ENCODE measurements at regions not wholly inside any gene's neighbourhood (a gene's known extent, or its start where the extent isn't known, plus 50 kb on each side); places are given as distances from the start of the nearest gene placed in this dataset.

- DNase-seq (ENCODE audit: low read depth): no peak
Measured at GRCh38 chr4:138320831-138321230, 78.7 kb upstream of the SLC7A11 start.

DNA sequence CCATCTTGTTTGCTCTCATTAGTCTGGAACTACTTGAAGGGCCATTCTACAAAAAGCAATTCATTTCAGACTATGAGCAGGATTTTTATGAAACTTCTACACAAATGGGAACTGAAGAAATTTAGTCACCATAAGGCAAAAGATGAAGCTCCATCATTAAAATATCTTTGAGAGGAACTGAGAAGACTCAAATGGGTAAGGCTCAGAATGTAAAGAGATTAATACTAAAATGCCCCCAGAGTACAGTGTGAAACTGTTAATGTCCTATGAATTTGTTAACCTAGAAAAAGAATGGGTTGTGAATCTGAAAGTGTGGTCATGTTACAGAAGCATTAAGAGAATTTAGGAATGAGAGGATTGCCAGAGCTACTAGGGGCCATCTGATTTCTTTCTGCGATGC lies 77.9 kb upstream of the SLC7A11 start:
- DNase-seq (ENCODE audit: low read depth): no peak

- DNase-seq (ENCODE audit: low read depth): no peak
Measured at GRCh38 chr4:138317175-138317748, 75.1 kb upstream of the SLC7A11 start.

DNA sequence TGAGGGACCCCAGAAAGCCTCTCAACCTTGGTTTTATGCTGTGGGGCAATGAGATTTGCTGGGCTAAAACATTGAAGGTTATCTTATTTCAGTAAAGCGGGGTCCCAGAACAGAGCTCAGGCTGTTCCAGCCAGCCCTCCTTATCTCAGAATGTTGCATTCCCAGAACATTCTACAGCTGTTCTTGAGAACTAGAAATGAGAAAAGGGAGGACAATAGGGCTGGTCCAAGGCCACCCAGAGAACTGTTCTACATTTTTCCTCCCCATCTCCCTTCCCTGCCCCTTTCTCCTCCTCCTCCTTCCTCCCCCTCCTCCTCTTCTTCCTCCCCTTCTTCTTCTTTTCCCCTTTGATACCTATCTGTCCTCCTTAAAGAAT lies 70.4 kb upstream of the SLC7A11 start:
- DNase-seq (ENCODE audit: low read depth): no peak

DNA sequence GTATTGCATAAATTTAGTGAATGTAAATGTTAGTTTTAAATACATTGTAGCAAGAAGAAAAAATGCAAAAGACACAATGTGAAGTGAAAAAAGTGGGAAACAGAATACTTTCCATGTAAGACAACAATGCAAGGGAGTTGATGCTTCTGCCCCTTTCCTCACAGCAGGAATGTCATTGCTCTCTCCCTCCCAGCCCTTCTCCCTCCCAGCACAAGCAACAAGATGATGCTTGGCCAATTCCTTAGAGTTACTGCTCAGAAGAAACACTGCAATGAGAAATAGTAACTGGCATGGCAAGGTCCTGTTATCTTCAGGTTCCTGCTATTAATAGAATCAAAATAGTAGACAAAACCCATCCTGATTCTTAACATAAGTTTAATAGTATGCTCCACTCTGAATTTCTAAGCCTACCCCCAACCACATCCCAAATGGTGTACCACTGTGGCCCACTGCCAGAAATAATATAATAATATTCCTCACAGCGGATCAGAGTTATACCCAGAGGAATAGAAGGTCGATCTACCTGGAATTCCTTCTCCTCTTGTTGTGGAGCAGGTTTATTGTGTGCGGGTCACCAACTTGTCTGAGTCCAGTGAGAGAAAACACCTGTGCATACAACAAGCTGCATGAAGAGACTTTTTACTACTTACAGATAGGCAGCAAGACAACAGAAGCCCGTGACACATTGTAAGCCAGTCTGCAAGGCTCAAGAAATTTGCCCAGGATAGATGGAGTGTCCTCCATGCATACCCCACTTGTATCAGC lies 69.8 kb upstream of the SLC7A11 start:
- no peak for DNase-seq (ENCODE audit: low read depth)

- DNase-seq (ENCODE audit: low read depth): peak; percentile 66
Measured at GRCh38 chr4:138310991-138311390, 68.8 kb upstream of the SLC7A11 start.

DNA sequence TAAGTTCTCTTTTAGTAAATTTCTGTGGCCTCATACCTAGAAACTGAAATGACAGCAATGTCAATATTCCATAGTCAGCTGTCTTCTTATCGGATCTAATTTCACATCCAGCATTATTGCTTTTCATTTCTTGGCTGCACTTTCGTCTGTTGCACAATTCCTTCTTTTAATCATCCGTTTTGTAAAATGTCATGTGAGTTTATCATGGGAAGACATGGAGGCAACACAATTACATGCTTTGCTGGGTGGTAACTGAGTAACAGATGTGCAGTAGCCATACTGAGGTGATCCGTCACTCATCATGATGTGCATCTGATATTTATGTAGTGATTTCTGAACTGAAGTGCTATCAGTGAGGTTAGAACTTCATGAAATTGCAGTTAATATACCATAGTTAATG lies 68.3 kb upstream of the SLC7A11 start:
- DNase-seq (ENCODE audit: low read depth): no peak

DNA sequence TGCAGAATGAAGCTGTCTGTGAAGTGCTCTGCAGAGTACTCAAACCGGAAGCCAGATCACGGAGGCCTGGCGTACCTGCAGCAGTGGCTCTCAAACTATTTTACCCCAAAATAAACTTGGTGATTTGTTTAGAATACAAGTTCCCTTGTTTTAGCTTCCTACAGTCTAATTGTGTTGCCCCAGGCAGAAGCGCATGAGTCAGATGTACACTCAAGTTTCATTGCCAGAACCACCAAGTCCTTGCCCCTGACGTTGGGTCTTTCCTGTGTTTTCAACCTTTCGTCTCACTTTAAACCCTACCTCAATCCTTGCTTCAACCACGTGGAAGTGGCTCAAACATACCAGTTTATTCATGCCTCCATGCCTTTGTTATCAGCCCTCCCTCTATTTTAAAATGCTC lies 66.2 kb upstream of the SLC7A11 start:
- DNase-seq (ENCODE audit: low read depth): peak; percentile 95

GRCh38 chr4:138307319-138307718 lies 65.2 kb upstream of the SLC7A11 start:
- DNase-seq (ENCODE audit: low read depth): no peak

DNA sequence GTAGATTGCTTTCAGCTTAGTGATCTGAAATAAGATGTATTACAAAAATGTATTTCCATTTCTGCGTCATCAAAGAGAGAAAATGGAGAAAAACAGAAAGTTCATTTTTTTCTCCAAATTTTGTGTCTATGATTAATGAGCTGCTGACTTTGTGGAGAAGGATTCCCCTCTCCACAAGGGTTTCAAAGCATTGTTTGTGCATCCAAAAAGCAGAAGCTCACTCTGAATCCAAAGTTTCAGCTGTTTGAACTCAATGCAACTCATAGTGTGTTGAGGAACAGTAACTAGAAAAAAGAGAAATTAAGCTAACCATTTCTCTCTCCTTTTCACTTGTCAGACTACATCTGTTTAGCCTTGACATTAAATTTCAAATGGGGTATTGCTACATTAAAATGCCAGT lies 62.9 kb upstream of the SLC7A11 start:
- DNase-seq (ENCODE audit: low read depth): no peak

DNA sequence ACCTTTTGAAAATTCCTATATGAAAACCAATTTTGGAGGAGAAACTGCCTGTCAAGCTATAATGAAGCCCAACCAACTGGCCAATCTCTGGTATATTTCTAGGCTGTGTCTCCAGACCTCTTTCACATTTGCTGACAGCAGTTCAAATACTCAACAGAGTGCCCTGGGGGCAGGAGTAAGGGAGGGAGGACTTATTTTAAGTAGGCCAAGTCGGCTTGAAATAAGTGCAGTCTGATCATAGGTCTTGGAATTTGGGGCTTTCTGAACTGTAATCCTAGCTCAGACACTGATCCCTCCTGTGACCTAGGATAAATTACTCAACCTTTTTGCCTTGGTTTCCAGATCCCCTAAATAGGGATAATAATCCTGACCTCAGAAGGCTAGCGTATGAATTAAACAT lies 59.4 kb upstream of the SLC7A11 start:
- DNase-seq (ENCODE audit: low read depth): peak; percentile 30

DNA sequence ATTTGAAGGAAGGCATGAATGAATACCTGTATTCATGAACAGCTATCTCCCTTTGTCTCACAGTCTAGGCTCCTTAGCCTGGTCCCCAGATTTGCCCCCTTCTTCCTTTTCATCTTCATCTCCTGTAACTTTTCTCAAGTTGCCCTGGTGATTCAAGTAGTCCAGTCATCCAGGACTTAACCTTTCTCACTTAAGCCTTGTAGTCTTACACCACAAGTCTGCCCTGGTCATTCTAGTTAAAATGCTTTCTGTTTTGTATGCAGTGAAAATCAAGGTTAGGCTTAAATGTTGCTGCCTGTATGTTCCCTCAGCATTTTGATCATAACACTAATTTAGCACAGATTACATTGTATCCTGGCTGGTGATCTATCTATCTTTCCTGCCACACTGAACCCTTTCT lies 58.5 kb upstream of the SLC7A11 start:
- peak; percentile 55 for DNase-seq (ENCODE audit: low read depth)

GRCh38 chr4:138299881-138300280 lies 57.7 kb upstream of the SLC7A11 start:
- peak; percentile 13 for DNase-seq (ENCODE audit: low read depth)

- DNase-seq (ENCODE audit: low read depth): no peak
Measured at GRCh38 chr4:138298866-138299265, 56.7 kb upstream of the SLC7A11 start.

DNA sequence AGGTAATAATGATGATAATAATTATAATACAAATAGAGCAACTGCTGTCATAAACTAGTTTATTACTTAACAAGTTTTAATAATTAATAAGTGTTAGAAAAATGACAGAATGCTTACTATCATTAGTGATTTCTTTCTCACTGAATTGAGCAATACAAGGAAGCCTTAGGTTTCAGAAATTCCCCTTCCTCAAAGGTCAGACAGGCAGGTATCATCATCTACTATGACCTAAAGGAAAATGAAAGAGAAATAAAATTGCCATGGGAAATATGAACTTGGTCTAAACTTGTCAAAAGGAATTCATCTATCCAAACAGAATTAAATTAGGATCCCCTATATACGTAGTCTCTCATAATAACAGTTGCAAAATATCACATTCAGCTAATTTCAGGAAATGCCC lies 56.3 kb upstream of the SLC7A11 start:
- DNase-seq (ENCODE audit: low read depth): no peak

DNA sequence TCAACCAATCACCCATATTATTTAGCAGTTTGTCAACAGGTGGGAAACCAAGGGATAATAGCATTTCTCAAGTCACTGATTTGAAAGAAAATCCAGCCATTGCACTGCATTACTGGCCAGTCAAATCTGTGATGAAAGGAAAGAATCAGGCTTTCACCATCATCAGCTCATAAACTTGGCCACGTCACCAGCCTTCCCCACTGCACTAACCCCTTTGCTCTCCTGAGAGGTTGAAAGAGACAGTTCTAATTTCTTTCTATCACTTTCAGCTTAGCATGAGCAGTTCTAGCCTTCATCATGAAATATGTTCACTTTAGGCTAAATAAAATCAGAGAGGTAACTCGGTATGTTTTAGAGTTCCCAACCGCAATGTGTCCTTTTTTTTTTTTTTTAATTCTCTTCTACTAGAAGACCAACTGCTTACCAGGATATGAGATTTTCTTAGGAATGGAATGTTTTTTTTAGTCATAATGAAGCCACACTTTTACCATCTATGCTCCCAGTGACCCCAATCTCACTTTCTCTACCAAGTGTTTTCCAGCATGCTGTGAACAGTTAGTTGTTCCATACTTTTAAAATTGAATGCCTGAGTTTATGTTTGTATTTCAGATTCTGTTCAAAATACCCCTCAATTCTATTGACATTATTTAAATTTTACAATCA lies 55.7 kb upstream of the SLC7A11 start:
- DNase-seq (ENCODE audit: low read depth): no peak

- no peak for DNase-seq (ENCODE audit: low read depth)
Measured at GRCh38 chr4:138292321-138292720, 50.2 kb upstream of the SLC7A11 start.

Data from renal cortical epithelial cell (primary cell).